ENCODE measurements at regions not wholly inside any gene's neighbourhood (a gene's known extent, or its start where the extent isn't known, plus 50 kb on each side); places are given as distances from the start of the nearest gene placed in this dataset.
A peak's percentile ranks its signal among the peaks of the same experiment; 100 is the strongest.
"Not testable (repeated sequence)": the region's sequence is repeated elsewhere in the genome, so short reads cannot be mapped to it uniquely, and the experiment has no call there.

DNA sequence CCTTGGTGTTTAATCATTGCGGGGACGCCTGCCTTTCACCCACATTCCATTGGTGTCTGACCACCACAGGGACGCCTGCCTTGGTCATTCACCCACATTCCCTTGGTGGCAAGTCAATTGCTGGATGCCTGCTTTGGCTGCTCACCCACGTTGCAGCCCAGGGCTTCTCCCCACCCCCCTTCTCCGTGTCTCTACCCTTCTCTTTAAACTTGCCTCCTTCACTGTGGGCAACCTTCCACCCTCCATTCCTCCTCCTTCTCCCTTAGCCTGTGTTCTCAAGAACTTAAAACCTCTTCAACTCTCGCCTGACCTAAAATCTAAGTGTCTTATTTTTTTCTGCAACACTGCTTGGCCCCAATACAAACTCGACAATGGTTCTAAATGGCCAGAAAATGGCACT, 115.6 kb upstream of the SLC4A7 start:
- H3K36me3 ChIP-seq (ENCODE audit: control insufficient read depth in 1 of 2, insufficient read depth in 2 of 2, low read depth in 1 of 2, low read length in 2 of 2); H2BK5ac ChIP-seq (ENCODE audit: low read depth, low read length, poor library complexity, severe bottlenecking); H3K27me3 ChIP-seq (ENCODE audit: control insufficient read depth in 1 of 2, insufficient read depth in 1 of 2, low read length in 2 of 2); H2BK120ac ChIP-seq (ENCODE audit: low read depth, low read length); DNase-seq; H4K91ac ChIP-seq (ENCODE audit: low read length); H3K4ac ChIP-seq (ENCODE audit: low read depth in 1 of 2, low read length in 2 of 2); H3K18ac ChIP-seq (ENCODE audit: low read depth in 1 of 2, low read length in 2 of 2); H3K4me2 ChIP-seq (ENCODE audit: low read length, poor library complexity, severe bottlenecking); H4K8ac ChIP-seq (ENCODE audit: low read length); H3K79me1 ChIP-seq (replicated peaks; ENCODE audit: low read length, poor library complexity, severe bottlenecking); H3K4me3 ChIP-seq (ENCODE audit: insufficient read depth in 1 of 2, low read depth in 1 of 2, low read length in 2 of 2); H3K23ac ChIP-seq (ENCODE audit: low read length in 2 of 2); H3K9ac ChIP-seq (ENCODE audit: low read length); H2AFZ ChIP-seq (ENCODE audit: low read depth, low read length); H3K9me3 ChIP-seq (ENCODE audit: control insufficient read depth, low read length); H3K14ac ChIP-seq (ENCODE audit: low read length in 2 of 2); H2BK12ac ChIP-seq (ENCODE audit: low read length in 2 of 2); H2BK15ac ChIP-seq (ENCODE audit: low read depth, poor library complexity, severe bottlenecking); H3K4me1 ChIP-seq (ENCODE audit: control insufficient read depth, insufficient read depth, low read depth, low read length); H2AK5ac ChIP-seq (ENCODE audit: low read length, severe bottlenecking); H3K27ac ChIP-seq (ENCODE audit: low read length, poor library complexity, severe bottlenecking): not testable (repeated sequence)
- 93% methylated on average over 7 of the region's 7 CpGs for WGBS

DNA sequence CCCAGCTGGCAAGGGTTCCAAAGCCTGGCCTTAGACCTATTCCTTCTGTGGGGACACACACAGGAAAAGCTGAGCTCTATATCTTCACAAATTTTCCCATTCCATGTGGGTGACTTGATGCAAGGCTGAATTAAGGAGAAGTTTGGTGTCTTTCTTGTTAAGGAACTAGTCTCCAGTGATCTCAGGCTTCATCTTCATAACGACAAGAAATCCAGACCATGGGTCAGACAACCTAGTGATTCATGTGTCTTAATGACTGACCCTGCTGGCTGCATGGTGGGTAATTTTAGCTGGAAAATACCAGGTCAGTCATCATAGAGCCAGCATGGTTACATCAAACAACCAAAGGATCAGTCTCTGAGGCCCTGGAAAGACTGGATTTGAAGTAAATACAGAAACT, 112.7 kb upstream of the SLC4A7 start:
- Histone ChIP-seq H2AK5ac (ENCODE audit: low read length, severe bottlenecking) (no peak overlapping the region), H3K36me3 (ENCODE audit: control insufficient read depth in 1 of 2, insufficient read depth in 2 of 2, low read depth in 1 of 2, low read length in 2 of 2) (no peaks in the 10 kb centered on the region), H2BK5ac (ENCODE audit: low read depth, low read length, poor library complexity, severe bottlenecking) (no peak overlapping the region), H3K4ac (ENCODE audit: low read depth in 1 of 2, low read length in 2 of 2) (no peak overlapping the region), H3K9me3 (ENCODE audit: control insufficient read depth, low read length) (no peaks in the 10 kb centered on the region), H3K23ac (ENCODE audit: low read length in 2 of 2) (no peak overlapping the region), H4K91ac (ENCODE audit: low read length) (no peak overlapping the region), H3K79me1 (replicated peaks; ENCODE audit: low read length, poor library complexity, severe bottlenecking) (no peaks in the 10 kb centered on the region), H3K27ac (ENCODE audit: low read length, poor library complexity, severe bottlenecking) (peak overlapping the region; percentile 73), H3K4me2 (ENCODE audit: low read length, poor library complexity, severe bottlenecking) (no peak overlapping the region), H2BK15ac (ENCODE audit: low read depth, poor library complexity, severe bottlenecking) (no peak overlapping the region), H3K4me1 (ENCODE audit: control insufficient read depth, insufficient read depth, low read depth, low read length) (peaks cover 4% of the 10 kb centered on the region), H2AFZ (ENCODE audit: low read depth, low read length) (no peak overlapping the region), H3K4me3 (ENCODE audit: insufficient read depth in 1 of 2, low read depth in 1 of 2, low read length in 2 of 2) (no peak overlapping the region), H2BK120ac (ENCODE audit: low read depth, low read length) (no peak overlapping the region), H4K8ac (ENCODE audit: low read length) (no peak overlapping the region), H3K18ac (ENCODE audit: low read depth in 1 of 2, low read length in 2 of 2) (no peak overlapping the region), H3K14ac (ENCODE audit: low read length in 2 of 2) (no peak overlapping the region), H2BK12ac (ENCODE audit: low read length in 2 of 2) (no peak overlapping the region), H3K27me3 (ENCODE audit: control insufficient read depth in 1 of 2, insufficient read depth in 1 of 2, low read length in 2 of 2) (no peaks in the 10 kb centered on the region), H3K9ac (ENCODE audit: low read length) (peak overlapping the region; percentile 11)
- 100% methylated on average over 1 of the region's 1 CpG for WGBS
- DNase-seq: peak; percentile 19

DNA sequence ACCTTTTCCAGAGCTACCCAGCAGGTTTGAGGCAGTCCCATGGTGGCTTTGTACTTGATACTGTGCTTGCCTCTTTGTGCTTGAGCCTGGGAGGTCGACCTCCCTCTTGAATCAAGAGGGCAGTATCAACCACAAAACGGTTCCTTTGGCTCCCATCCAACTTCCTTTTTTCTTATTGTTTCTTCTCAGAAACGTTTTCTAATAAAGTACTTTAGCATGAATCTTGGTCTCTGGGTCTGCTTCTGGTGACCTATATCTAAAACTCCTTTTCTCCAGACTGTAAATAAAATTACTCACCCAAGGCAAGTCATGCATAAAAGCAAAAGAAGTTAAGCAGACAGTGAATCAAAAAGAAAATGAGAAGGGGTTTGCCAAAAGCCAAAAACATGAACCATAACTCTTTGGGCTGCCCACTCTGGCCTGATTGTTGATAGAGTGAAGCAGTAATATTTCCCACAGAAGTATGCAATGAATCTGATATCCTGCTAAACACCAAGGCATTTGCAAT, 112.2 kb upstream of the SLC4A7 start:
- DNase-seq: no peak
- H3K27ac ChIP-seq (ENCODE audit: low read length, poor library complexity, severe bottlenecking): peak overlapping the region; percentile 73
- H3K4ac ChIP-seq (ENCODE audit: low read depth in 1 of 2, low read length in 2 of 2): no peak overlapping the region
- H3K79me1 ChIP-seq (replicated peaks; ENCODE audit: low read length, poor library complexity, severe bottlenecking): no peaks in the 10 kb centered on the region
- H3K4me3 ChIP-seq (ENCODE audit: insufficient read depth in 1 of 2, low read depth in 1 of 2, low read length in 2 of 2): no peak overlapping the region
- no peak overlapping the region for H2BK12ac ChIP-seq (ENCODE audit: low read length in 2 of 2)
- H3K14ac ChIP-seq (ENCODE audit: low read length in 2 of 2): no peak overlapping the region
- H3K36me3 ChIP-seq (ENCODE audit: control insufficient read depth in 1 of 2, insufficient read depth in 2 of 2, low read depth in 1 of 2, low read length in 2 of 2): no peaks in the 10 kb centered on the region
- H3K4me2 ChIP-seq (ENCODE audit: low read length, poor library complexity, severe bottlenecking): no peak overlapping the region
- H4K8ac ChIP-seq (ENCODE audit: low read length): no peak overlapping the region
- no peak overlapping the region for H4K91ac ChIP-seq (ENCODE audit: low read length)
- H2AFZ ChIP-seq (ENCODE audit: low read depth, low read length): no peak overlapping the region
- H3K4me1 ChIP-seq (ENCODE audit: control insufficient read depth, insufficient read depth, low read depth, low read length): peaks cover 4% of the 10 kb centered on the region
- H2BK5ac ChIP-seq (ENCODE audit: low read depth, low read length, poor library complexity, severe bottlenecking): no peak overlapping the region
- H3K18ac ChIP-seq (ENCODE audit: low read depth in 1 of 2, low read length in 2 of 2): no peak overlapping the region
- H2BK15ac ChIP-seq (ENCODE audit: low read depth, poor library complexity, severe bottlenecking): no peak overlapping the region
- no peak overlapping the region for H3K23ac ChIP-seq (ENCODE audit: low read length in 2 of 2)
- no peak overlapping the region for H2BK120ac ChIP-seq (ENCODE audit: low read depth, low read length)
- no peaks in the 10 kb centered on the region for H3K9me3 ChIP-seq (ENCODE audit: control insufficient read depth, low read length)
- peak overlapping the region; percentile 11 for H3K9ac ChIP-seq (ENCODE audit: low read length)
- no peak overlapping the region for H2AK5ac ChIP-seq (ENCODE audit: low read length, severe bottlenecking)
- 49% methylated on average over 2 of the region's 3 CpGs for WGBS
- no peaks in the 10 kb centered on the region for H3K27me3 ChIP-seq (ENCODE audit: control insufficient read depth in 1 of 2, insufficient read depth in 1 of 2, low read length in 2 of 2)

DNA sequence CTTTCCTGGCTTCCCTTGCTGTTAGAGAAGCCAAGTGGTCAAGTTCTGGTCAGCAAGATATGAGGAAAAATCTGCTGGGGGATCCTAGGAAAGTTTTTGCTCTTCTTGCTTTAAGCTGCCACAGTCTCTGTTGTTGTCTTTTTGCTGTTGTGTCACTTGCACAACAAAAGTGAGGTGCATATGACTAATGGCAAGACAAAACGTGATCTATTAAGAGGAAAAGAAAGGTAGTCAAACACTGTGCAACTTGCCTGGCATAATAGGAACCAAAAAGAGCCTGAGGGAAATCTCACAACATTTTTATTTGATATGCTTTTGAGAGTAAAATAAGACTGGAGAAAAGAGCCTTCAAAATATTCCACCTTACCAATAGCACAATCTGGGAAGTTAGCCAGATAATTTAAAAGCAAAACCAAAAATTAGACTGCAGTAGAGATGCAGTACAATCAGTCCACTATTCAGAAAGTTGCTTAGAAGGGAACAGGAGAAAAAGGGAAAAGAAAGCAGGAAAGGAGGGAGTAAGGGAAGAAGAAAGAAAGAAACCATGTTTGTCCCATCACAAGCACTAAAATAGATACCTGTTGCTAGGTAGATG, 110.0 kb upstream of the SLC4A7 start:
- Histone ChIP-seq H3K4me2 (ENCODE audit: low read length, poor library complexity, severe bottlenecking) (no peak overlapping the region), H2AFZ (ENCODE audit: low read depth, low read length) (no peak overlapping the region), H3K9me3 (ENCODE audit: control insufficient read depth, low read length) (no peaks in the 10 kb centered on the region), H3K4ac (ENCODE audit: low read depth in 1 of 2, low read length in 2 of 2) (no peak overlapping the region), H2BK12ac (ENCODE audit: low read length in 2 of 2) (no peak overlapping the region), H2AK5ac (ENCODE audit: low read length, severe bottlenecking) (no peak overlapping the region), H2BK5ac (ENCODE audit: low read depth, low read length, poor library complexity, severe bottlenecking) (no peak overlapping the region), H2BK15ac (ENCODE audit: low read depth, poor library complexity, severe bottlenecking) (no peak overlapping the region), H4K8ac (ENCODE audit: low read length) (no peak overlapping the region), H3K9ac (ENCODE audit: low read length) (no peak overlapping the region), H3K27me3 (ENCODE audit: control insufficient read depth in 1 of 2, insufficient read depth in 1 of 2, low read length in 2 of 2) (no peaks in the 10 kb centered on the region), H3K27ac (ENCODE audit: low read length, poor library complexity, severe bottlenecking) (no peak overlapping the region), H3K4me3 (ENCODE audit: insufficient read depth in 1 of 2, low read depth in 1 of 2, low read length in 2 of 2) (no peak overlapping the region), H3K23ac (ENCODE audit: low read length in 2 of 2) (no peak overlapping the region), H2BK120ac (ENCODE audit: low read depth, low read length) (no peak overlapping the region), H3K18ac (ENCODE audit: low read depth in 1 of 2, low read length in 2 of 2) (no peak overlapping the region), H3K36me3 (ENCODE audit: control insufficient read depth in 1 of 2, insufficient read depth in 2 of 2, low read depth in 1 of 2, low read length in 2 of 2) (no peaks in the 10 kb centered on the region), H3K79me1 (replicated peaks; ENCODE audit: low read length, poor library complexity, severe bottlenecking) (no peaks in the 10 kb centered on the region), H3K14ac (ENCODE audit: low read length in 2 of 2) (no peak overlapping the region), H4K91ac (ENCODE audit: low read length) (no peak overlapping the region), H3K4me1 (ENCODE audit: control insufficient read depth, insufficient read depth, low read depth, low read length) (peaks cover 5% of the 10 kb centered on the region)
- 89% methylated on average over 1 of the region's 1 CpG for WGBS
- DNase-seq: no peak
